ENCODE measurements at regions not wholly inside any gene's neighbourhood (a gene's known extent, or its start where the extent isn't known, plus 50 kb on each side); places are given as distances from the start of the nearest gene placed in this dataset.

GRCh38 chr11:82533628-82534327, 199.9 kb downstream of the FAM181B start:
- no peak for TF ChIP-seq POLR2A (IDR thresholded peaks at IDR 0.05; ENCODE audit: low read length)
- TF ChIP-seq RFX5 (IDR thresholded peaks at IDR 0.05): no peak
- no peak for TF ChIP-seq CTCF (IDR thresholded peaks at IDR 0.05)
- TF ChIP-seq USF2 (IDR thresholded peaks at IDR 0.05): no peak
